ENCODE measurements at regions not wholly inside any gene's neighbourhood (a gene's known extent, or its start where the extent isn't known, plus 50 kb on each side); places are given as distances from the start of the nearest gene placed in this dataset.
A peak's percentile ranks its signal among the peaks of the same experiment; 100 is the strongest.

DNA sequence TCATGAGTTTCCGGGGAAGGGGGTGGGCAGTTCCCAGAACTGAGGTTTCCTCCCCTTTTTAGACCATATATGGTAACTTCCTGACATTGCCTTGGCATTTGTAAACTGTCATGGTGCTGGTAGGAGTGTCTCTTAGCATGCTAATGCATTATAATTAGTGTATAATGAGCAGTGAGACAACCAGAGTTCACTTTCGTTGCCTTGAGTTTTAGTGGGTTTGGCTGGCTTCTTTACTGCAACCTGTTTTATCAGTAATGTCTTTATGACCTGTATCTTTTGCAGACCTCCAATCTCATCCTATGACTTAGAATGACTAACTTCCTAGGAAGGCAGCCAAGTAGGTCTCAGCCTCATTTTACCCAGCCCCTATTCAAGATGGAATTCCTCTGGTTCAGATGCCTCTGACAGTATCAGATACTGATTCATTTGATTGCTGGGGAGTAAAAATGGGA, 447.3 kb downstream of the XIRP2 start:
- Histone ChIP-seq H3K4me3 (ENCODE audit: extremely low read depth in 1 of 4, insufficient read depth in 2 of 4, low read depth in 3 of 4, low read length in 4 of 4) (no peak overlapping the region), H4K91ac (replicated peaks; ENCODE audit: insufficient read length, low read length) (no peak overlapping the region), H3K23ac (ENCODE audit: insufficient read length) (no peak overlapping the region), H3K36me3 (ENCODE audit: control insufficient read depth in 2 of 4, insufficient read depth in 4 of 4, low read length in 3 of 4) (no peaks in the 10 kb centered on the region), H2BK15ac (ENCODE audit: low read length) (no peak overlapping the region), H3K4me2 (ENCODE audit: insufficient read depth in 1 of 2, low read depth in 2 of 2, low read length in 2 of 2) (peak overlapping the region in 1 of 2 experiments; percentile 13; a peak in 1 of 4 replicates), H3K14ac (ENCODE audit: insufficient read length) (no peak overlapping the region), H4K20me1 (replicated peaks in 1 of 2; ENCODE audit: control insufficient read depth in 1 of 2, insufficient read depth in 2 of 2, low read length in 2 of 2) (peaks cover 0 to 8% of the 10 kb centered on the region in 2 experiments), H2BK12ac (ENCODE audit: low read depth, low read length) (no peak overlapping the region), H3K23me2 (ENCODE audit: low read depth, low read length) (peaks cover 7% of the 10 kb centered on the region), H3K56ac (replicated peaks; ENCODE audit: insufficient read length, low read depth, low read length) (no peak overlapping the region), H3K18ac (ENCODE audit: extremely low read depth, low read length) (no peak overlapping the region), H3K4ac (replicated peaks; ENCODE audit: insufficient read length, low read depth, low read length) (no peak overlapping the region), H3K79me1 (ENCODE audit: low read depth, low read length) (peaks cover 6% of the 10 kb centered on the region), H3K4me1 (replicated peaks in 1 of 4; ENCODE audit: control insufficient read depth in 3 of 4, insufficient read depth in 4 of 4, low read length in 3 of 4) (peaks cover 13 to 34% (median 31%) of the 10 kb centered on the region in 4 experiments), H3K79me2 (ENCODE audit: control insufficient read depth in 1 of 2, insufficient read depth in 2 of 2, low read length in 2 of 2) (peaks cover 3 to 95% of the 10 kb centered on the region in 2 experiments; a peak in 3 of 4 replicates), H2BK20ac (ENCODE audit: low read length) (no peak overlapping the region), H2AFZ (ENCODE audit: low read length) (no peak overlapping the region), H4K8ac (ENCODE audit: extremely low read depth, insufficient read depth, low read length) (no peak overlapping the region), H2BK5ac (ENCODE audit: low read depth, low read length) (no peak overlapping the region), H4K5ac (ENCODE audit: insufficient read length, low read depth, low read length) (no peak overlapping the region), H2AK5ac (ENCODE audit: low read depth, low read length) (no peak overlapping the region), H3K27me3 (replicated peaks in 1 of 4; ENCODE audit: control insufficient read depth in 3 of 4, extremely low read depth in 1 of 4, insufficient read depth in 3 of 4, low read length in 3 of 4) (peaks cover 0 to 1% (median 0%) of the 10 kb centered on the region in 4 experiments; a peak in 1 of 7 replicates), H3K9me3 (ENCODE audit: insufficient read depth in 2 of 2, low read depth in 1 of 2, low read length in 1 of 2) (no peaks in the 10 kb centered on the region), H2BK120ac (replicated peaks; ENCODE audit: low read depth, low read length) (no peak overlapping the region), H3K27ac (ENCODE audit: low read depth, low read length) (no peak overlapping the region), H3K9ac (replicated peaks in 1 of 4; ENCODE audit: extremely low read depth in 1 of 4, low read depth in 3 of 4, low read length in 3 of 4) (no peak overlapping the region)
- no peak for FAIRE-seq
- TF ChIP-seq JUND (IDR thresholded peaks at IDR 0.05; ENCODE audit: low read length) (no peak), SRF (IDR thresholded peaks at IDR 0.05; ENCODE audit: low read depth, low read length) (peak; percentile 43; the same call in 1 of the 2 replicates), CHD2 (IDR thresholded peaks at IDR 0.05; ENCODE audit: low read length) (no peak)
- POLR2A ChIA-PET (ENCODE audit: partially characterized antibody) = interaction anchor here (0.9 kb wide), 1 partner anchor 41 kb away, joined by 3 read pairs; no protein-coding TSS in a partner anchor
- no peak for DNase-seq (ENCODE audit: low read depth in 1 of 2, low spot score in 2 of 2)
- CTCF ChIA-PET (ENCODE audit: partially characterized antibody) = interaction anchor here (0.7 to 1.2 kb wide), 3 partner anchors 8 to 17 kb away, joined by 3 to 5 read pairs (median 4); no protein-coding TSS in a partner anchor
- 79% methylated on average over 2 of the region's 2 CpGs; no CpG with 5 or more reads in 1 of the 2 experiments for WGBS, 2 experiments (ENCODE audit: extremely low coverage in 1 of 2, insufficient coverage in 1 of 2, insufficient read length in 1 of 2, insufficient replicate concordance in 2 of 2, low coverage in 1 of 2, low lambda C conversion rate in 2 of 2, missing lambda C conversion rate in 1 of 2)
